ENCODE measurements at regions not wholly inside any gene's neighbourhood (a gene's known extent, or its start where the extent isn't known, plus 50 kb on each side); places are given as distances from the start of the nearest gene placed in this dataset.

GRCh38 chr4:141511055-141511454, 125.3 kb upstream of the IL15 start (continued):
- TF ChIP-seq MGA (IDR thresholded peaks at IDR 0.05) (no peak), ZNF780A (CRISPR knock-in tag; IDR thresholded peaks at IDR 0.05) (no peak), KHSRP (IDR thresholded peaks at IDR 0.05) (no peak), ZNF24 (IDR thresholded peaks at IDR 0.05) (no peak), ZNF347 (CRISPR knock-in tag; IDR thresholded peaks at IDR 0.05; ENCODE audit: low read depth) (no peak), BDP1 (IDR thresholded peaks at IDR 0.05; ENCODE audit: insufficient read depth, insufficient read length) (no peak), PURB (CRISPR knock-in tag; IDR thresholded peaks at IDR 0.05; ENCODE audit: low read depth) (no peak), RHOXF2B (CRISPR knock-in tag; conservative IDR thresholded peaks at IDR 0.05) (no peak), CBX5 (IDR thresholded peaks at IDR 0.05; ENCODE audit: borderline replicate concordance, low read depth) (no peak), MCM7 (IDR thresholded peaks at IDR 0.05) (no peak), MBD1 (CRISPR knock-in tag; IDR thresholded peaks at IDR 0.05) (no peak), ARID4B (CRISPR knock-in tag; IDR thresholded peaks at IDR 0.05) (no peak)
